H9 (cell line): ENCODE measurements at regions not wholly inside any gene's neighbourhood (a gene's known extent, or its start where the extent isn't known, plus 50 kb on each side); places are given as distances from the start of the nearest gene placed in this dataset.
"Not testable (repeated sequence)": the region's sequence is repeated elsewhere in the genome, so short reads cannot be mapped to it uniquely, and the experiment has no call there.

Experiments
- DNase-seq: peaks from one replicate; pipeline ENCODE4 v3.0.0-alpha.2; 2017
- H2AFZ ChIP-seq: one replicate; pipeline ENCODE4 v1.6.1; 2013; ENCODE audit warnings: mild to moderate bottlenecking, low read length, control low read depth, moderate library complexity
- H2AK5ac ChIP-seq: 2 replicates; pipeline ENCODE4 v1.6.1; 2013; ENCODE audit warnings: low read length, control low read depth, mixed read lengths; ENCODE audit not compliant: insufficient read length
- H2BK120ac ChIP-seq: one replicate; pipeline ENCODE4 v1.6.1; 2013; ENCODE audit warnings: low read depth, mild to moderate bottlenecking, low read length, control low read depth, inconsistent platforms; ENCODE audit not compliant: poor library complexity, severe bottlenecking
- H2BK12ac ChIP-seq: 2 replicates; pipeline ENCODE4 v1.6.1; 2013; ENCODE audit warnings: low read length, control low read depth, mixed read lengths, low read depth; ENCODE audit not compliant: insufficient read length
- H2BK15ac ChIP-seq: 2 replicates; pipeline ENCODE4 v1.6.1; 2013; ENCODE audit warnings: low read depth, low read length, control low read depth
- H2BK20ac ChIP-seq: one replicate; pipeline ENCODE4 v1.6.1; 2013; ENCODE audit warnings: low read depth, mild to moderate bottlenecking, low read length, control low read depth, inconsistent platforms; ENCODE audit not compliant: poor library complexity, severe bottlenecking
- H2BK5ac ChIP-seq: 2 replicates; pipeline ENCODE4 v1.6.1; 2013; ENCODE audit warnings: low read length, control low read depth, mixed read lengths; ENCODE audit not compliant: insufficient read length
- H3K14ac ChIP-seq: 2 replicates; pipeline ENCODE4 v1.6.1; 2013; ENCODE audit warnings: low read length, control low read depth; ENCODE audit not compliant: insufficient read depth
- H3K18ac ChIP-seq: 2 replicates; pipeline ENCODE4 v1.6.1; 2013; ENCODE audit warnings: low read depth, mild to moderate bottlenecking, mixed read lengths, low read length, control low read depth; ENCODE audit not compliant: insufficient read length
- H3K23ac ChIP-seq: 2 replicates; pipeline ENCODE4 v1.6.1; 2013; ENCODE audit warnings: low read length, control low read depth, mixed read lengths, low read depth; ENCODE audit not compliant: insufficient read length
- H3K23me2 ChIP-seq: 2 replicates; pipeline ENCODE4 v1.6.1; 2013; ENCODE audit warnings: low read depth, mild to moderate bottlenecking, mixed read lengths, low read length, control low read depth; ENCODE audit not compliant: insufficient read length, poor library complexity, severe bottlenecking
- H3K27ac ChIP-seq: 2 replicates; pipeline ENCODE4 v1.5.1; 2013; ENCODE audit warnings: low read length, control low read depth, mixed read lengths, low read depth; ENCODE audit not compliant: insufficient read length
- H3K27me3 ChIP-seq: 2 replicates; pipeline ENCODE4 v1.6.1; 2013; ENCODE audit warnings: low read length, control low read depth, inconsistent platforms; ENCODE audit not compliant: insufficient read depth
- H3K4ac ChIP-seq: 2 replicates; pipeline ENCODE4 v1.6.1; 2013; ENCODE audit warnings: low read depth, mild to moderate bottlenecking, control low read depth, inconsistent platforms, low read length, moderate library complexity
- H3K4me1 ChIP-seq: 2 replicates; pipeline ENCODE4 v1.6.1; 2013; ENCODE audit warnings: low read length, control low read depth, inconsistent platforms; ENCODE audit not compliant: insufficient read depth
- H3K4me2 ChIP-seq: 2 replicates; pipeline ENCODE4 v1.6.1; 2013; ENCODE audit warnings: low read length, control low read depth, mixed read lengths; ENCODE audit not compliant: insufficient read length, insufficient read depth
- H3K56ac ChIP-seq: 2 replicates; pipeline ENCODE4 v1.6.1; 2013; ENCODE audit warnings: low read depth, mild to moderate bottlenecking, mixed read lengths, low read length, control low read depth; ENCODE audit not compliant: insufficient read length
- H3K79me1 ChIP-seq: 2 replicates; pipeline ENCODE4 v1.6.1; 2013; ENCODE audit warnings: low read depth, mild to moderate bottlenecking, moderate library complexity, low read length, control low read depth, inconsistent platforms; ENCODE audit not compliant: insufficient read depth, poor library complexity, severe bottlenecking
- H3K79me2 ChIP-seq: 2 replicates; pipeline ENCODE4 v1.6.1; 2013; ENCODE audit warnings: low read length, control low read depth, inconsistent platforms; ENCODE audit not compliant: insufficient read depth
- H3K9ac ChIP-seq: 2 replicates; pipeline ENCODE4 v1.6.1; 2013; ENCODE audit warnings: low read length, control low read depth, mixed read lengths; ENCODE audit not compliant: insufficient read length; ENCODE audit errors: extremely low read depth
- H3K9me3 ChIP-seq: one replicate; pipeline ENCODE4 v1.6.1; 2013; ENCODE audit warnings: low read depth, low read length, inconsistent platforms; ENCODE audit not compliant: control insufficient read depth
- H3T11ph ChIP-seq: one replicate; pipeline ENCODE4 v1.6.1; 2013; ENCODE audit warnings: mild to moderate bottlenecking, low read length, control low read depth, inconsistent platforms
- H4K20me1 ChIP-seq: one replicate; pipeline ENCODE4 v1.6.1; 2013; ENCODE audit not compliant: control insufficient read depth, insufficient read length, insufficient read depth
- H4K5ac ChIP-seq: 2 replicates; pipeline ENCODE4 v1.6.1; 2013; ENCODE audit warnings: low read depth, mild to moderate bottlenecking, mixed read lengths, low read length, control low read depth; ENCODE audit not compliant: insufficient read length
- H4K8ac ChIP-seq: replicated peaks from 2 replicates; pipeline ENCODE4 v1.6.1; 2013; ENCODE audit warnings: low read length, control low read depth, mixed read lengths, low read depth; ENCODE audit not compliant: insufficient read length
- H4K91ac ChIP-seq: 2 replicates; pipeline ENCODE4 v1.6.1; 2013; ENCODE audit warnings: low read depth, mild to moderate bottlenecking, moderate library complexity, mixed read lengths, low read length, control low read depth; ENCODE audit not compliant: insufficient read length
- H3K27ac Mint-ChIP-seq, 3 experiments: 2 replicates in 2 of 3; 3 replicates in 1 of 3; pipeline ENCODE4 v1.8.0; 2020 to 2021; ENCODE audit warnings: mixed read lengths in 3 of 3, mild to moderate bottlenecking in 1 of 3, moderate library complexity in 1 of 3
- H3K27me3 Mint-ChIP-seq: 2 replicates; pipeline ENCODE4 v1.8.0; 2021; ENCODE audit warnings: low read depth, mild to moderate bottlenecking, moderate library complexity, mixed read lengths
- H3K36me3 Mint-ChIP-seq, 3 experiments: 2 replicates in 2 of 3; 3 replicates in 1 of 3; pipeline ENCODE4 v1.8.0; 2020 to 2021; ENCODE audit warnings: low read depth in 3 of 3, mixed read lengths in 3 of 3; ENCODE audit not compliant: insufficient read depth in 1 of 3
- H3K4me1 Mint-ChIP-seq, 2 experiments: 2 replicates each; pipeline ENCODE4 v1.8.0; 2020; ENCODE audit warnings: mixed read lengths in 2 of 2
- H3K4me3 Mint-ChIP-seq, 2 experiments: 2 replicates in 1 of 2; 3 replicates in 1 of 2; pipeline ENCODE4 v1.8.0; 2020 to 2021; ENCODE audit warnings: mild to moderate bottlenecking in 2 of 2, mixed read lengths in 2 of 2, moderate library complexity in 1 of 2
- H3K9me3 Mint-ChIP-seq, 2 experiments: 2 replicates in 1 of 2; 3 replicates in 1 of 2; pipeline ENCODE4 v1.8.0; 2020; ENCODE audit warnings: mild to moderate bottlenecking in 2 of 2, mixed read lengths in 2 of 2, moderate library complexity in 1 of 2
- WGBS: extraction: QIAGEN DNeasy Blood & Tissue Kit; methylation state at CpG from one replicate; pipeline ENCODE4 v1.1.7; 2013; ENCODE audit warnings: missing lambda C conversion rate, low lambda C conversion rate, mixed read lengths; ENCODE audit not compliant: insufficient read length; ENCODE audit errors: extremely low coverage; 5-methylcytosine and 5-hydroxymethylcytosine counted together
- TF ChIP-seq, protein P1 (sequence below): fragments of 200-600 bp; sonication (generic); conservative IDR thresholded peaks from 3 replicates; pipeline ENCODE4 v1.8.0; 2021; ENCODE audit warnings: antibody characterized with exemption, mild to moderate bottlenecking

DNA sequence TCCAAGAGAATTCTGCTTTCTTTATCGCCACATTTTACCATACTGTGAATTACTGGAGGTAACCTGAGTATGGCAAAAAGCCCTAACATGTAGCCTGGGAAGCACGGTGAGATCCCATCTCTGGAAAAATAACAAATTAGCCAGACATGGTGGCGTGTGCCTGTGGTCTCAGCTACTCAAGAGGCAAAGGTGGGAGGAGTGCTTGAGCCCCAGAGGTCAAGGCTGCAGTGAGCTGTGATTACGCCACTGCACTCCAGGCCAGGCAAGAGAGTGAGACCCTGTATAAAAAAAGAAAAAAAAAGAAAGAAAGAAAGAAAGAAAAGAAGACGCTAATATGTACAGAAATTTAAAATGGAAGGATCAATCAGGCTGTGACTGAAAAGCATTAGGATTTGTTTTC, 57.7 kb upstream of the SESTD1 start:
- Histone ChIP-seq H2BK20ac (no peak overlapping the region), H4K20me1 (no peaks in the 10 kb centered on the region), H3K9me3 (no peaks in the 10 kb centered on the region), H2AFZ (no peak overlapping the region), H2AK5ac (no peak overlapping the region), H3K14ac (no peak overlapping the region), H3K56ac (no peak overlapping the region), H3K27me3 (no peaks in the 10 kb centered on the region), H2BK5ac (no peak overlapping the region), H3K4me2 (no peak overlapping the region), H3K4me1 (no peaks in the 10 kb centered on the region), H3T11ph (no peak overlapping the region), H2BK120ac (no peak overlapping the region), H3K18ac (no peak overlapping the region), H3K27ac (no peak overlapping the region), H4K91ac (no peak overlapping the region), H4K5ac (no peak overlapping the region), H3K23me2 (no peaks in the 10 kb centered on the region), H3K4ac (no peak overlapping the region), H3K23ac (no peak overlapping the region), H2BK12ac (no peak overlapping the region), H4K8ac (no peak overlapping the region), H3K9ac (no peak overlapping the region), H2BK15ac (no peak overlapping the region), H3K79me1 (no peaks in the 10 kb centered on the region), H3K79me2 (no peaks in the 10 kb centered on the region)
- Mint-ChIP-seq H3K9me3 (peaks cover 0 to 1% of the 10 kb centered on the region in 2 experiments; a peak in 2 of 5 replicates), H3K4me1 (peaks cover 0 to 4% of the 10 kb centered on the region in 2 experiments; a peak in 1 of 4 replicates), H3K27ac (no peak overlapping the region), H3K36me3 (no peaks in the 10 kb centered on the region; a peak in 1 of 7 replicates), H3K27me3 (peaks cover under 1% of the 10 kb centered on the region; the same call in 1 of the 2 replicates), H3K4me3 (no peak overlapping the region)
- TF ChIP-seq, protein P1, sequence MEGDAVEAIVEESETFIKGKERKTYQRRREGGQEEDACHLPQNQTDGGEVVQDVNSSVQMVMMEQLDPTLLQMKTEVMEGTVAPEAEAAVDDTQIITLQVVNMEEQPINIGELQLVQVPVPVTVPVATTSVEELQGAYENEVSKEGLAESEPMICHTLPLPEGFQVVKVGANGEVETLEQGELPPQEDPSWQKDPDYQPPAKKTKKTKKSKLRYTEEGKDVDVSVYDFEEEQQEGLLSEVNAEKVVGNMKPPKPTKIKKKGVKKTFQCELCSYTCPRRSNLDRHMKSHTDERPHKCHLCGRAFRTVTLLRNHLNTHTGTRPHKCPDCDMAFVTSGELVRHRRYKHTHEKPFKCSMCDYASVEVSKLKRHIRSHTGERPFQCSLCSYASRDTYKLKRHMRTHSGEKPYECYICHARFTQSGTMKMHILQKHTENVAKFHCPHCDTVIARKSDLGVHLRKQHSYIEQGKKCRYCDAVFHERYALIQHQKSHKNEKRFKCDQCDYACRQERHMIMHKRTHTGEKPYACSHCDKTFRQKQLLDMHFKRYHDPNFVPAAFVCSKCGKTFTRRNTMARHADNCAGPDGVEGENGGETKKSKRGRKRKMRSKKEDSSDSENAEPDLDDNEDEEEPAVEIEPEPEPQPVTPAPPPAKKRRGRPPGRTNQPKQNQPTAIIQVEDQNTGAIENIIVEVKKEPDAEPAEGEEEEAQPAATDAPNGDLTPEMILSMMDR: no peak
- no peak for DNase-seq
- no CpG with 5 or more reads among the region's 5 CpGs for WGBS

DNA sequence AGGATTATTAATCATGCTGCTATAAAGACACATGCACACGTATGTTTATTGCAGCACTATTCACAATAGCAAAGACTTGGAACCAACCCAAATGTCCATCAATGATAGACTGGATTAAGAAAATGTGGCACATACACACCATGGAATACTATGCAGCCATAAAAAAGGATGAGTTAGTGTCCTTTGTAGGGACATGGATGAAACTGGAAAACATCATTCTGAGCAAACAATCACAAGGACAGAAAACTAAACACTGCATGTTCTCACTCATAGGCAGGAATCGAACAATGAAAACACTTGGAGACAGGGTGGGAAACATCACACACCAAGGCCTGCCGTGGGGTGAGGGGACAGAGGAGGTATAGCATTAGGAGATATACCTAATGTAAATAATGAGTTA, 56.4 kb upstream of the SESTD1 start:
- not testable (repeated sequence) for H2BK12ac ChIP-seq, H3K4me1 Mint-ChIP-seq, H3K36me3 Mint-ChIP-seq, H3K4ac ChIP-seq, H2AK5ac ChIP-seq, H4K20me1 ChIP-seq, H4K91ac ChIP-seq, H3K23ac ChIP-seq, H3K27ac ChIP-seq, H3K14ac ChIP-seq, H2AFZ ChIP-seq, H4K5ac ChIP-seq, H3K4me3 Mint-ChIP-seq, H3K4me2 ChIP-seq, H3K27me3 Mint-ChIP-seq, H3K9me3 Mint-ChIP-seq, H3K27me3 ChIP-seq, H3K9ac ChIP-seq, H3K79me1 ChIP-seq, H2BK15ac ChIP-seq, H3K18ac ChIP-seq, H2BK120ac ChIP-seq, H3K4me1 ChIP-seq, DNase-seq, H2BK20ac ChIP-seq, H3K27ac Mint-ChIP-seq, H3K56ac ChIP-seq, H3K23me2 ChIP-seq, H4K8ac ChIP-seq, H2BK5ac ChIP-seq, H3T11ph ChIP-seq, H3K9me3 ChIP-seq, H3K79me2 ChIP-seq
- no CpG with 5 or more reads among the region's 3 CpGs for WGBS
